OCI-LY1 (cell line): ENCODE measurements at regions not wholly inside any gene's neighbourhood (a gene's known extent, or its start where the extent isn't known, plus 50 kb on each side); places are given as distances from the start of the nearest gene placed in this dataset.

Source experiments
- H2AFZ ChIP-seq: fragments of 200-600 bp; sonication (generic), shearing (Covaris generic); 2 replicates; pipeline ENCODE4 v1.6.0; 2014; ENCODE audit warnings: antibody characterized with exemption, mild to moderate bottlenecking, low read length
- H3F3A ChIP-seq: fragments of 200-600 bp; sonication (generic), shearing (Covaris generic); 2 replicates; pipeline ENCODE4 v1.6.0; 2014; ENCODE audit warnings: mild to moderate bottlenecking, antibody characterized with exemption, low read length, moderate library complexity; ENCODE audit not compliant: insufficient read depth
- H3K27ac ChIP-seq: fragments of 200-600 bp; sonication (generic); 2 replicates; pipeline ENCODE4 v1.5.1; 2014; ENCODE audit warnings: low read length, mixed run types, mild to moderate bottlenecking, low read depth; ENCODE audit not compliant: poor library complexity, severe bottlenecking
- H3K27me3 ChIP-seq: fragments of 200-600 bp; sonication (generic); 2 replicates; pipeline ENCODE4 v1.6.0; 2014; ENCODE audit warnings: antibody characterized with exemption, mild to moderate bottlenecking, low read length, moderate library complexity; ENCODE audit not compliant: insufficient read depth
- H3K36me3 ChIP-seq: fragments of 200-600 bp; sonication (generic); 2 replicates; pipeline ENCODE4 v1.6.1; 2014; ENCODE audit warnings: mild to moderate bottlenecking, antibody characterized with exemption, low read length, moderate library complexity, mixed read lengths; ENCODE audit not compliant: insufficient read depth
- H3K4me1 ChIP-seq: fragments of 200-600 bp; sonication (generic); 2 replicates; pipeline ENCODE4 v1.5.1; 2014; ENCODE audit warnings: mild to moderate bottlenecking, low read length, moderate library complexity; ENCODE audit not compliant: insufficient read depth, severe bottlenecking
- H3K4me2 ChIP-seq: fragments of 200-600 bp; sonication (generic), shearing (Covaris generic); 2 replicates; pipeline ENCODE4 v1.6.1; 2014; ENCODE audit warnings: low read length
- H3K4me3 ChIP-seq: fragments of 200-600 bp; sonication (generic); 2 replicates; pipeline ENCODE4 v1.5.1; 2014; ENCODE audit warnings: low read length, low read depth, mild to moderate bottlenecking, mixed read lengths; ENCODE audit not compliant: poor library complexity, severe bottlenecking
- H3K79me2 ChIP-seq: fragments of 200-600 bp; shearing (Covaris generic); 2 replicates; pipeline ENCODE4 v1.6.1; 2016; ENCODE audit warnings: mixed run types, low read length, mixed read lengths; ENCODE audit not compliant: insufficient read depth
- H3K9ac ChIP-seq: fragments of 200-600 bp; sonication (generic), shearing (Covaris generic); 2 replicates; pipeline ENCODE4 v1.6.1; 2014; ENCODE audit warnings: mild to moderate bottlenecking, low read length, mixed read lengths
- H3K9me2 ChIP-seq: fragments of 200-600 bp; sonication (generic), shearing (Covaris generic); 2 replicates; pipeline ENCODE4 v1.6.1; 2014; ENCODE audit warnings: low read depth, mild to moderate bottlenecking, low read length, mixed read lengths
- H3K9me3 ChIP-seq: fragments of 200-600 bp; shearing (Covaris generic); 2 replicates; pipeline ENCODE4 v1.6.1; 2014; ENCODE audit warnings: low read length, mixed read lengths
- H4K20me1 ChIP-seq: fragments of 200-600 bp; sonication (generic), shearing (Covaris generic); 2 replicates; pipeline ENCODE4 v1.6.0; 2016; ENCODE audit warnings: mild to moderate bottlenecking, low read length; ENCODE audit not compliant: insufficient read depth
- CTCF ChIP-seq: fragments of 200-600 bp; sonication (generic), shearing (Covaris generic); IDR thresholded peaks from 2 replicates; pipeline ENCODE4 v1.5.1; 2017; ENCODE audit warnings: mild to moderate bottlenecking, antibody characterized with exemption, low read length, moderate library complexity, mixed read lengths
- EZH2 ChIP-seq: fragments of 200-600 bp; sonication (generic), shearing (Covaris generic); IDR thresholded peaks from 2 replicates; pipeline ENCODE4 v1.8.0; 2017; ENCODE audit warnings: borderline replicate concordance, mixed run types, mild to moderate bottlenecking, antibody characterized with exemption, low read length, moderate library complexity, mixed read lengths

- no peak overlapping the region for H3K4me3 ChIP-seq
Observed at GRCh38 chr6:100115407-100116101, 121.5 kb upstream of the MCHR2 start.

GRCh38 chr6:100112855-100113508 lies 119.0 kb upstream of the MCHR2 start:
- Histone ChIP-seq H3K79me2 (no peaks in the 10 kb centered on the region), H3K9me3 (no peaks in the 10 kb centered on the region), H4K20me1 (no peaks in the 10 kb centered on the region), H3K4me1 (peaks cover 22% of the 10 kb centered on the region), H3K4me2 (no peak overlapping the region), H3K27ac (no peak overlapping the region), H3K9me2 (no peaks in the 10 kb centered on the region), H3K9ac (no peak overlapping the region), H2AFZ (no peak overlapping the region), H3K36me3 (no peaks in the 10 kb centered on the region), H3K27me3 (no peaks in the 10 kb centered on the region), H3F3A (no peaks in the 10 kb centered on the region), H3K4me3 (no peak overlapping the region)
- TF ChIP-seq CTCF: no peak
- TF ChIP-seq EZH2: no peak

More at GRCh38 chr6:100115407-100116101, 121.5 kb upstream of the MCHR2 start:
- Histone ChIP-seq H3K9me2 (no peaks in the 10 kb centered on the region), H3K36me3 (no peaks in the 10 kb centered on the region), H3K27me3 (no peaks in the 10 kb centered on the region), H3K4me2 (no peak overlapping the region), H3K79me2 (no peaks in the 10 kb centered on the region), H3K9ac (no peak overlapping the region), H2AFZ (no peak overlapping the region), H3K27ac (no peak overlapping the region), H4K20me1 (no peaks in the 10 kb centered on the region), H3K4me1 (peaks cover 22% of the 10 kb centered on the region), H3K9me3 (no peaks in the 10 kb centered on the region), H3F3A (no peaks in the 10 kb centered on the region)
- TF ChIP-seq CTCF: no peak
- TF ChIP-seq EZH2: no peak

GRCh38 chr6:100105919-100106529 lies 112.0 kb upstream of the MCHR2 start:
- no peak overlapping the region for H2AFZ ChIP-seq
- H3F3A ChIP-seq: no peaks in the 10 kb centered on the region
- H3K4me1 ChIP-seq: no peaks in the 10 kb centered on the region
- H3K79me2 ChIP-seq: no peaks in the 10 kb centered on the region
- H3K27me3 ChIP-seq: no peaks in the 10 kb centered on the region
- no peak overlapping the region for H3K9ac ChIP-seq
- no peaks in the 10 kb centered on the region for H4K20me1 ChIP-seq
- TF ChIP-seq EZH2: no peak
- TF ChIP-seq CTCF: no peak
- H3K27ac ChIP-seq: no peak overlapping the region
- no peak overlapping the region for H3K4me3 ChIP-seq
- no peaks in the 10 kb centered on the region for H3K36me3 ChIP-seq
- no peaks in the 10 kb centered on the region for H3K9me2 ChIP-seq
- H3K4me2 ChIP-seq: no peak overlapping the region
- H3K9me3 ChIP-seq: no peaks in the 10 kb centered on the region
